ENCODE measurements at regions not wholly inside any gene's neighbourhood (a gene's known extent, or its start where the extent isn't known, plus 50 kb on each side); places are given as distances from the start of the nearest gene placed in this dataset.

DNA sequence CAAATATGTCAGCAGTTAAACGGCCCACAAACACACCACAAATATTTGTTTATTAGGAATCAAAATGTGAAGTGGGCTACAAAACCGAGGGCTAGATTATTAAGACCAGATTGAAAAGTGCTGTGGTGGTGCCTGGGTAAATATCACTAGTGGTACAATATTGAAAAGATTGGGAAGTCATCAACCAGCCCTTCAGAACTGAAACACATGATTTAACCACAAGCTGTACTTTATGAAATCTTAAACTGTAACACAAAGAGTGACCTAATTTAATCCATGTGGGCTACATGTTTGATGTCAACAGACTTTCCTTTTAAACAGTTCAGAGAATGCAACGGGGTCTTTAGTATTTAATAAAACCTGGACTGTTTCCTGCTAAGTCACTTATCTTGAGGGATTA is 182.3 kb downstream of the SPATA31D1 start:
- H3K4me1 ChIP-seq (ENCODE audit: low read length): no peaks in the 10 kb centered on the region
- DNase-seq: no peak
- peaks cover 20% of the 10 kb centered on the region for H3K9me3 ChIP-seq (ENCODE audit: low read length)
- no peaks in the 10 kb centered on the region for H3K79me2 ChIP-seq (ENCODE audit: low read length)
- H2AFZ ChIP-seq (ENCODE audit: low read length): no peak overlapping the region
- H3K27me3 ChIP-seq (ENCODE audit: low read length): no peaks in the 10 kb centered on the region
- H3K9ac ChIP-seq (ENCODE audit: low read length): no peak overlapping the region
- H3K4me2 ChIP-seq (ENCODE audit: low read depth, low read length, poor library complexity, severe bottlenecking): no peak overlapping the region
- H4K20me1 ChIP-seq (ENCODE audit: insufficient read depth, low read depth, low read length): no peaks in the 10 kb centered on the region
- no peak overlapping the region for H3K4me3 ChIP-seq (ENCODE audit: low read length)
- no peaks in the 10 kb centered on the region for H3K9me2 ChIP-seq (replicated peaks; ENCODE audit: insufficient read depth, low read length)
- H3K27ac ChIP-seq (ENCODE audit: low read length): no peak overlapping the region
- H3K36me3 ChIP-seq (ENCODE audit: insufficient read depth, low read length): no peaks in the 10 kb centered on the region

DNA sequence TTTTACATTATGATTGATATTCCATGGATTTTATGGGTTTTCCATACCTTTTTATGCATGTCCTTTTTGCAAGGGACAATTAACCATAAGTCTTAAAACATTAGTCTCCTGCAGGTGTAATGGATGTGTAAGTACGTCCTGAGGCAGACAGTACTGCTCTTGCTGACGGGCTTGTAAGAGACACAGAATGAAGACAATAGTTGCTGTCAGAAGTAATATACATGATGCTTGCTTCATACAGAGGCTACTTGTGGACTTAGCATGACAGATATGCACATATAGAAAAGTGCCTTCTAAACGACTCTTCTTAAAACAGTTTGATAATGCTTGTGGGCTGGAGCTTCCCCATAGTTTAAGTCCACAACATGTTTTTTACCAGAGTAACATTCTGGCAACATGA is 182.7 kb downstream of the SPATA31D1 start:
- Histone ChIP-seq H2AFZ (ENCODE audit: low read length) (no peak overlapping the region), H3K9ac (ENCODE audit: low read length) (no peak overlapping the region), H3K4me3 (ENCODE audit: low read length) (no peak overlapping the region), H3K79me2 (ENCODE audit: low read length) (no peaks in the 10 kb centered on the region), H3K27me3 (ENCODE audit: low read length) (no peaks in the 10 kb centered on the region), H3K27ac (ENCODE audit: low read length) (no peak overlapping the region), H3K4me1 (ENCODE audit: low read length) (no peaks in the 10 kb centered on the region), H3K9me3 (ENCODE audit: low read length) (peaks cover 17% of the 10 kb centered on the region), H3K36me3 (ENCODE audit: insufficient read depth, low read length) (no peaks in the 10 kb centered on the region), H3K9me2 (replicated peaks; ENCODE audit: insufficient read depth, low read length) (no peaks in the 10 kb centered on the region), H3K4me2 (ENCODE audit: low read depth, low read length, poor library complexity, severe bottlenecking) (no peak overlapping the region), H4K20me1 (ENCODE audit: insufficient read depth, low read depth, low read length) (no peaks in the 10 kb centered on the region)
- no peak for DNase-seq

DNA sequence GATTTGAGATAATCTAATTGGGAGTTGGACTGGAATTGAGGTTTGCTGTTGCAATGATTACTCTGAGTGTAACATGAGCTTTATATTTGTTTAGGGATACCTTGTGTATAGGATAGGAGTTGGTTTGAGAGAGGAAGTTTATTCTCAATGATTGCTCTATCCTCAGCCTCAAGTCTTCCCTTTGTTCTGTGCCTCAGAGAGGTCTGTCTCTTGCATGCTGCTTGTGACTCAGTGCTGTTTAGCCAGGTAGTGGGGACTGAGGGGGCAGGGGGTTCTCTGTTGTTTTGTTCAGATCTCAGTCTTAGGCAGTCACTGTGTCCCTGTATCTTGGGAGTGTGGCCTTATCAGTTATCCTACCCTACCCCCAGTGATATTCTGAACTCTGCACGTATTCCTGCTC is 192.1 kb downstream of the SPATA31D1 start:
- H3K9me3 ChIP-seq (ENCODE audit: low read length): peaks cover 22% of the 10 kb centered on the region

DNA sequence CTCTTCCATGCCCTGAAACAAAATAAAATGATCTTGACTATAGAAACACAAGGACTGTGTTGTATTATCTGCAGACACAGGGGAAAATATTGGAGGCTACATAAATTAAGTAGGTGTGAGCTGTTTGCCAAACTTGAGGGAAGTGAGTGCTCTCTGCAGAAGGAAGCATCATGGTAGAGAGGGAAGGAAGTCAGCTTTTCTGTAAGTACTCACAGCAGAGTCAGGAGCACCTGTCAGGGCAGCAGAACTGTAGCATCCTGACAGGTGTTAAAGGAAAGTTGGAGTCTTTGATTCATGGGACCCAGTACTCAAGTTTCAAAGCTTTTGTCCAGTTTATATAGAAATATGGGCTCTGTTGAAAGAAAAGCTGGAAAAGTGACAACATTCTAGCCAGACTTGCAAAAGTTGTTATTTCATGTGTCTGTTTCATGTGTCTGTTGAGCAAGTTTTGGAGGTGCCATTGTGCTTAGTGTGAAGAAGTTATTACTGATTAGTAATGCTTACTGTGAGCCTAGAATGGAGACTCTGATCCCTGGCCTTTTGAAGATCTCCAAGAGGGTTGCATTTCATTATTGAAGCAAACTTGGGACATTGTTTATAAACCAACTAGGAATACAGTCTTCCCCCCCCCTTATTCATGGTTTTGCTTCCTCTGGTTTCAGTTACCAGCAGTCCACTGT is 194.7 kb downstream of the SPATA31D1 start:
- Histone ChIP-seq H3K9ac (ENCODE audit: low read length) (no peak overlapping the region), H3K9me3 (ENCODE audit: low read length) (peaks cover 26% of the 10 kb centered on the region), H3K9me2 (replicated peaks; ENCODE audit: insufficient read depth, low read length) (no peaks in the 10 kb centered on the region), H3K27me3 (ENCODE audit: low read length) (no peaks in the 10 kb centered on the region), H3K36me3 (ENCODE audit: insufficient read depth, low read length) (no peaks in the 10 kb centered on the region), H3K79me2 (ENCODE audit: low read length) (no peaks in the 10 kb centered on the region), H2AFZ (ENCODE audit: low read length) (no peak overlapping the region), H3K4me3 (ENCODE audit: low read length) (no peak overlapping the region), H4K20me1 (ENCODE audit: insufficient read depth, low read depth, low read length) (no peaks in the 10 kb centered on the region), H3K27ac (ENCODE audit: low read length) (no peak overlapping the region), H3K4me1 (ENCODE audit: low read length) (no peaks in the 10 kb centered on the region), H3K4me2 (ENCODE audit: low read depth, low read length, poor library complexity, severe bottlenecking) (no peak overlapping the region)
- no peak for DNase-seq

More for the DNA sequence above, 192.1 kb downstream of the SPATA31D1 start:
- no peaks in the 10 kb centered on the region for H3K27me3 ChIP-seq (ENCODE audit: low read length)
- no peak overlapping the region for H2AFZ ChIP-seq (ENCODE audit: low read length)
- H3K4me2 ChIP-seq (ENCODE audit: low read depth, low read length, poor library complexity, severe bottlenecking): no peak overlapping the region
- DNase-seq: no peak
- H3K27ac ChIP-seq (ENCODE audit: low read length): no peak overlapping the region
- H4K20me1 ChIP-seq (ENCODE audit: insufficient read depth, low read depth, low read length): no peaks in the 10 kb centered on the region
- H3K36me3 ChIP-seq (ENCODE audit: insufficient read depth, low read length): no peaks in the 10 kb centered on the region
- H3K4me3 ChIP-seq (ENCODE audit: low read length): no peak overlapping the region
- H3K9ac ChIP-seq (ENCODE audit: low read length): no peak overlapping the region
- no peaks in the 10 kb centered on the region for H3K79me2 ChIP-seq (ENCODE audit: low read length)
- H3K4me1 ChIP-seq (ENCODE audit: low read length): no peaks in the 10 kb centered on the region
- H3K9me2 ChIP-seq (replicated peaks; ENCODE audit: insufficient read depth, low read length): no peaks in the 10 kb centered on the region

DNA sequence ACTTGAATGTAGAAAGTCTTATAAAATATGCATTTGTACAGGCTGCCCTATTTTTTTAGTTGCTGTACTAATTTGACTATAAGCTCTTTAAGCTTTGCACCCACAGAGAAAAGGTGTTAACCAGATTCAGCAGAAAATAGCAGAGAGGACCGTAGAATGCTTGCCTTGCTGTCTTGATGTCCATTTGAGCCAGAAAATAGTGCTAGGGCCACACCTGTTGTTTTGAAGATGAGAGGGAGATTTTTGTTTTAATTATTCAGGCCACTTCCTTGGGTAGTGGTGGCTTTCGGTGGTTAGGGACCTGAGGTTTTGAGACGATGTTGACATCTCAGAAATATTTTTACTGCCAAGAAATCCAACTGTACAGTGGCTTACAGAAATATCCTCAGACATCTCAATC is 196.0 kb downstream of the SPATA31D1 start:
- DNase-seq: no peak
- Histone ChIP-seq H3K36me3 (ENCODE audit: insufficient read depth, low read length) (no peaks in the 10 kb centered on the region), H3K9me3 (ENCODE audit: low read length) (peaks cover 25% of the 10 kb centered on the region), H3K4me2 (ENCODE audit: low read depth, low read length, poor library complexity, severe bottlenecking) (no peak overlapping the region), H3K79me2 (ENCODE audit: low read length) (no peaks in the 10 kb centered on the region), H3K4me1 (ENCODE audit: low read length) (no peaks in the 10 kb centered on the region), H3K9me2 (replicated peaks; ENCODE audit: insufficient read depth, low read length) (no peaks in the 10 kb centered on the region), H3K9ac (ENCODE audit: low read length) (no peak overlapping the region), H3K4me3 (ENCODE audit: low read length) (no peak overlapping the region), H3K27me3 (ENCODE audit: low read length) (no peaks in the 10 kb centered on the region), H4K20me1 (ENCODE audit: insufficient read depth, low read depth, low read length) (no peaks in the 10 kb centered on the region), H3K27ac (ENCODE audit: low read length) (no peak overlapping the region), H2AFZ (ENCODE audit: low read length) (no peak overlapping the region)

DNA sequence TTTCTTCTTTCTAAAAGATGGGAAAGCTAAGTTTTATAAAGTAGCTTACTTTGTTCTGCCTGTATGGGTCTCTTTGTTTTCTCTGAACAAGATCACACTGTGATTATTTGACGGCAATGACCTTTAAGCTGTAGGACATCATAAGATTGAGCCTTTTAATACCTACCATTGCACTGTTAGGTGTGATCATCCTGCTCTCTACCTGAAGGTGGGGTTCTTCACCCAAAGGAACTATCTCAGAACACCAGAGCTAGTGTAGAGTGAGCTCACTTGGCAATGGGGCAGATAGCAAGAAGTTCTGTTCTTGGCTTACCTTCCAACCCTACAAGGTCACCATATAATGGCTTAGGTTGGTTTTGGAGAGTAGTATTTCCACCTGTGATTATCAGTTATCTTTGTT is 200.2 kb downstream of the SPATA31D1 start:
- Histone ChIP-seq H3K36me3 (ENCODE audit: insufficient read depth, low read length) (no peaks in the 10 kb centered on the region), H3K27me3 (ENCODE audit: low read length) (no peaks in the 10 kb centered on the region), H3K4me2 (ENCODE audit: low read depth, low read length, poor library complexity, severe bottlenecking) (no peak overlapping the region), H3K9me3 (ENCODE audit: low read length) (peaks cover 4% of the 10 kb centered on the region; the same call in 1 of the 2 replicates), H2AFZ (ENCODE audit: low read length) (no peak overlapping the region), H3K79me2 (ENCODE audit: low read length) (no peaks in the 10 kb centered on the region), H3K4me3 (ENCODE audit: low read length) (no peak overlapping the region), H3K9me2 (replicated peaks; ENCODE audit: insufficient read depth, low read length) (no peaks in the 10 kb centered on the region), H3K9ac (ENCODE audit: low read length) (no peak overlapping the region), H3K27ac (ENCODE audit: low read length) (no peak overlapping the region), H3K4me1 (ENCODE audit: low read length) (no peaks in the 10 kb centered on the region), H4K20me1 (ENCODE audit: insufficient read depth, low read depth, low read length) (no peaks in the 10 kb centered on the region)
- no peak for DNase-seq

DNA sequence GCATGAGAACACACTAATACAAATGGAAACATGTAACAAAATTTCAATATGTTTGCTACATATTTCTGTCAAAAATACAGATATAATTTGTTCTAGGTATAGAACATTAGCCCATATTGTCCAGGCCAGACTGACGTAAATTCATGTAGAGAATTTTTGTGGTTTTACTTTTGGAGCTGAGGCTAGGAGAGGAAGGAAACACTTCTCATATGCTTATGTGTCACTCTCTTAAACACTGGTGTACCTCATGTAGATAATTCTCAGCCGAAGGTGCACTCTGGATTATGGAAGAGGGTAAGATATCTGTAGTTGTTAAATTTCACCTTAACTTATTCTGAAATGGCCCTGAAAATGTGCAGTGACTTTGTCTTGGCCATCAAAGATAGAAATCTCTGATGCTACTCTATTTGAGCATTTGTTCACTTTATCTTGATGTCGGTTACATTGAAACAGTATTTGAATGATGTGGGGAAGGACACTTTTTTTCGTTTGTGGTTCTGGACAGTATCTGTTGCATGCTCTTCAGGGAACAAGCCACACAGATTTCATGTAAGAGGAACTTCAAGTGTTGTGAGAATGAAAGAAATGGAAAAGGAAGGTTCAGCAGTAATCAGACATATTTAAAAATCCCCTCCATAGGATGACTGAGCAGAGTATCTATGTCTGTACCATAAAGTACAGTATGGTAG is 202.7 kb downstream of the SPATA31D1 start:
- no peak overlapping the region for H3K4me3 ChIP-seq (ENCODE audit: low read length)
- H4K20me1 ChIP-seq (ENCODE audit: insufficient read depth, low read depth, low read length): no peaks in the 10 kb centered on the region
- no peaks in the 10 kb centered on the region for H3K36me3 ChIP-seq (ENCODE audit: insufficient read depth, low read length)
- DNase-seq: no peak
- no peaks in the 10 kb centered on the region for H3K27me3 ChIP-seq (ENCODE audit: low read length)
- no peaks in the 10 kb centered on the region for H3K4me1 ChIP-seq (ENCODE audit: low read length)
- no peaks in the 10 kb centered on the region for H3K79me2 ChIP-seq (ENCODE audit: low read length)
- no peak overlapping the region for H3K4me2 ChIP-seq (ENCODE audit: low read depth, low read length, poor library complexity, severe bottlenecking)
- no peaks in the 10 kb centered on the region for H3K9me2 ChIP-seq (replicated peaks; ENCODE audit: insufficient read depth, low read length)
- H2AFZ ChIP-seq (ENCODE audit: low read length): no peak overlapping the region
- H3K9ac ChIP-seq (ENCODE audit: low read length): no peak overlapping the region
- no peak overlapping the region for H3K27ac ChIP-seq (ENCODE audit: low read length)
- H3K9me3 ChIP-seq (ENCODE audit: low read length): peaks cover 4% of the 10 kb centered on the region

DNA sequence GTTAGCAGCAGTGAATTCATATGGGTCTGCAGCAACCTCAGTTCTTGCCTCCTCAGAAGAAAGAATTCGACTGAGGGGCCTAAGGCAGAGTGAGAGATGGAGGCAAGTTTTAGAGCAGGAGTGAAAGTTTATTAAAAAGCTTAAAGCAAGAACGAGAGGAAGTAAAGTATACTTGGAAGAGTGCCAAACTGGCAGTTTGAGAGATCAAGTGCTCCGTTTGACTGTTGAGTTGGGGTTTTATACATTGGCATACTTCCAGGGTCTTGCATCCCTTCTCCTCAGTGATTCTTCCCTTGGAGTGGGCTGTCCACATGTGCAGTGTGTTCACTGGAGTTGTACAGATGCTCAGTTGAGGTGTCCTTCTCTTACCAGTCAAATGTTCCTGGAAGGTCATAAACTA is 203.6 kb downstream of the SPATA31D1 start:
- Histone ChIP-seq H4K20me1 (ENCODE audit: insufficient read depth, low read depth, low read length) (no peaks in the 10 kb centered on the region), H2AFZ (ENCODE audit: low read length) (no peak overlapping the region), H3K27ac (ENCODE audit: low read length) (no peak overlapping the region), H3K4me3 (ENCODE audit: low read length) (no peak overlapping the region), H3K9ac (ENCODE audit: low read length) (no peak overlapping the region), H3K9me2 (replicated peaks; ENCODE audit: insufficient read depth, low read length) (no peaks in the 10 kb centered on the region), H3K27me3 (ENCODE audit: low read length) (no peaks in the 10 kb centered on the region), H3K9me3 (ENCODE audit: low read length) (peaks cover 4% of the 10 kb centered on the region), H3K79me2 (ENCODE audit: low read length) (no peaks in the 10 kb centered on the region), H3K4me2 (ENCODE audit: low read depth, low read length, poor library complexity, severe bottlenecking) (no peak overlapping the region), H3K4me1 (ENCODE audit: low read length) (no peaks in the 10 kb centered on the region), H3K36me3 (ENCODE audit: insufficient read depth, low read length) (no peaks in the 10 kb centered on the region)
- DNase-seq: no peak

Measured in Karpas-422 (cell line).